Inflammatory macrophage treated with lipopolysaccharide for 4 hours (primary cell): ENCODE measurements at regions not wholly inside any gene's neighbourhood (a gene's known extent, or its start where the extent isn't known, plus 50 kb on each side); places are given as distances from the start of the nearest gene placed in this dataset.
A peak's percentile ranks its signal among the peaks of the same experiment; 100 is the strongest.
"Not testable (repeated sequence)": the region's sequence is repeated elsewhere in the genome, so short reads cannot be mapped to it uniquely, and the experiment has no call there.

Experiments used
- DNase-seq: peaks from one replicate; pipeline ENCODE4 v3.0.0-alpha.2; 2020

- no peak for DNase-seq
Measured at GRCh38 chr10:120755771-120756170, 95.4 kb upstream of the WDR11 start.

- peak; percentile 83 for DNase-seq
Measured at GRCh38 chr10:120760253-120760652, 90.9 kb upstream of the WDR11 start.

- DNase-seq, result no peak
Measured at GRCh38 chr10:120761951-120762350, 89.2 kb upstream of the WDR11 start.

- no peak for DNase-seq
Measured at GRCh38 chr10:120765226-120765803, 85.8 kb upstream of the WDR11 start.

GRCh38 chr10:120768227-120768626 lies 82.9 kb upstream of the WDR11 start:
- no peak for DNase-seq

- no peak for DNase-seq
Measured at GRCh38 chr10:120770496-120770895, 80.7 kb upstream of the WDR11 start.

GRCh38 chr10:120776442-120776841 lies 74.7 kb upstream of the WDR11 start:
- DNase-seq, result no peak

GRCh38 chr10:120782336-120782735 lies 68.8 kb upstream of the WDR11 start:
- DNase-seq, result no peak

GRCh38 chr10:120783098-120783497 lies 68.1 kb upstream of the WDR11 start:
- no peak for DNase-seq

- DNase-seq, result no peak
Measured at GRCh38 chr10:120783867-120784266, 67.3 kb upstream of the WDR11 start.

- DNase-seq, result no peak
Measured at GRCh38 chr10:120788771-120789170, 62.4 kb upstream of the WDR11 start.

GRCh38 chr10:120789303-120790203 lies 61.6 kb upstream of the WDR11 start:
- peak; percentile 72 for DNase-seq

- DNase-seq, result no peak
Measured at GRCh38 chr10:120791316-120791715, 59.8 kb upstream of the WDR11 start.

GRCh38 chr10:120793088-120793487 lies 58.1 kb upstream of the WDR11 start:
- no peak for DNase-seq

- no peak for DNase-seq
Measured at GRCh38 chr10:120794390-120794789, 56.8 kb upstream of the WDR11 start.

GRCh38 chr10:120798276-120798675 lies 52.9 kb upstream of the WDR11 start:
- not testable (repeated sequence) for DNase-seq

- DNase-seq, result no peak
Measured at GRCh38 chr10:120799849-120800248, 51.3 kb upstream of the WDR11 start.

GRCh38 chr10:120800528-120801323 lies 50.4 kb upstream of the WDR11 start:
- no peak for DNase-seq
